GM10266 (cell line): ENCODE measurements at regions not wholly inside any gene's neighbourhood (a gene's known extent, or its start where the extent isn't known, plus 50 kb on each side); places are given as distances from the start of the nearest gene placed in this dataset.
"Not testable (repeated sequence)": the region's sequence is repeated elsewhere in the genome, so short reads cannot be mapped to it uniquely, and the experiment has no call there.

Experiments
- DNase-seq: peaks from one replicate; pipeline ENCODE4 v3.0.0; 2012; ENCODE audit errors: extremely low spot score
- TF ChIP-seq, protein P1 (sequence below): IDR thresholded peaks from 2 replicates; pipeline ENCODE4 v1.5.1; 2012; ENCODE audit warnings: mild to moderate bottlenecking, low read depth; ENCODE audit not compliant: control insufficient read depth, insufficient read depth; ENCODE audit errors: missing control alignments

DNA sequence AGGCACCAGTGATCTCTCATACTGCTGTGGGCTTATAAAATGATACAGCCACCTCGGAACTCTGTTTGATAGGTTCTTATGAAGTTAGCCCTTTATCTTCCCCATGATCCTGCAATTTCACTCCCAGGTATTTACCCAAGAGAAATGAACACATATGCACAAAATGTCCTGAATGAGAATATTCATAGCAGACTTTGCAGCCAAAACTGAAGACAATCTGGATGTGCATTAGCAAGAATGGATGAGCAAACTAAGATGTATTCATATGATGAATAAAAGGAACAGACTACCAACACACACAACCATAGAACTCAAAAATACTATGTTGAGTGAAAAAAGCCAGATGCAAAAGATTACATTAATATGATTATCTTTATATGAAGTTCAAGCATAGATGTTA lies 66.7 kb downstream of the KCNA5 start:
- no peak for DNase-seq
- TF ChIP-seq, protein P1, sequence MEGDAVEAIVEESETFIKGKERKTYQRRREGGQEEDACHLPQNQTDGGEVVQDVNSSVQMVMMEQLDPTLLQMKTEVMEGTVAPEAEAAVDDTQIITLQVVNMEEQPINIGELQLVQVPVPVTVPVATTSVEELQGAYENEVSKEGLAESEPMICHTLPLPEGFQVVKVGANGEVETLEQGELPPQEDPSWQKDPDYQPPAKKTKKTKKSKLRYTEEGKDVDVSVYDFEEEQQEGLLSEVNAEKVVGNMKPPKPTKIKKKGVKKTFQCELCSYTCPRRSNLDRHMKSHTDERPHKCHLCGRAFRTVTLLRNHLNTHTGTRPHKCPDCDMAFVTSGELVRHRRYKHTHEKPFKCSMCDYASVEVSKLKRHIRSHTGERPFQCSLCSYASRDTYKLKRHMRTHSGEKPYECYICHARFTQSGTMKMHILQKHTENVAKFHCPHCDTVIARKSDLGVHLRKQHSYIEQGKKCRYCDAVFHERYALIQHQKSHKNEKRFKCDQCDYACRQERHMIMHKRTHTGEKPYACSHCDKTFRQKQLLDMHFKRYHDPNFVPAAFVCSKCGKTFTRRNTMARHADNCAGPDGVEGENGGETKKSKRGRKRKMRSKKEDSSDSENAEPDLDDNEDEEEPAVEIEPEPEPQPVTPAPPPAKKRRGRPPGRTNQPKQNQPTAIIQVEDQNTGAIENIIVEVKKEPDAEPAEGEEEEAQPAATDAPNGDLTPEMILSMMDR = no peak

DNA sequence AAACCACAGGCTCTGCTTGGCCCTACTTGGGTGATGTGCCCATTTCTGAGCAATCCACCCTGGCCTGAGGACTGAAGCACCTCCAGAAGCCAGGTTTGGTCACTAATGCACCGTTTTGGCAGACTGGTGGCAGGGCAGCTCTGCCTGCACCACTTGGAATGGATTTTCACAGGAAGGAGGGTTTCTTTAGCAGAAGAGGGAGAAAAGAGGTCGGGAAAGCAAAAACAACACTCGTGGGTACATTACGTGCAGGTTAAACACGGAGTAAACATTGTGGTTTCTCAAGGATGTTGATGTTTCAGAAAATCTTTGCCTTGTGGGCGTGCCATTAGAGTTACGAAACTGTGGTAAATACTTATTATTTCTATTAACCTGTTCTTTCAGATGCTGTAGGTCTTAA lies 70.8 kb downstream of the KCNA5 start:
- TF ChIP-seq, protein P1 = no peak
- no peak for DNase-seq

DNA sequence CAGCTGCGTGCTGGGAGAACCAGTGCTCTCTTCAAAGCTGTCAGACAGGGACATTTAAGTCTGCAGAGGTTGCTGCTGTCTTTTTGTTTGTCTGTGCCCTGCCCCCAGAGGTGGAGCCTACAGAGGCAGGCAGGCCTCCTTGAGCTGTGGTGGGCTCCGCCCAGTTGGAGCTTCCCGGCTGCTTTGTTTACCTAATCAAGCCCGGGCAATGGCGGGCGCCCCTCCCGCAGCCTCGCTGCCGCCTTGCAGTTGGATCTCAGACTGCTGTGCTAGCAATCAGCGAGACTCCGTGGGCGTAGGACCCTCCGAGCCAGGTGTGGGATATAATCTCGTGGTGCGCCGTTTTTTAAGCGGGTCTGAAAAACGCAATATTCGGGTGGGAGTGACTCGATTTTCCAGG lies 78.1 kb downstream of the KCNA5 start:
- not testable (repeated sequence) for DNase-seq

DNA sequence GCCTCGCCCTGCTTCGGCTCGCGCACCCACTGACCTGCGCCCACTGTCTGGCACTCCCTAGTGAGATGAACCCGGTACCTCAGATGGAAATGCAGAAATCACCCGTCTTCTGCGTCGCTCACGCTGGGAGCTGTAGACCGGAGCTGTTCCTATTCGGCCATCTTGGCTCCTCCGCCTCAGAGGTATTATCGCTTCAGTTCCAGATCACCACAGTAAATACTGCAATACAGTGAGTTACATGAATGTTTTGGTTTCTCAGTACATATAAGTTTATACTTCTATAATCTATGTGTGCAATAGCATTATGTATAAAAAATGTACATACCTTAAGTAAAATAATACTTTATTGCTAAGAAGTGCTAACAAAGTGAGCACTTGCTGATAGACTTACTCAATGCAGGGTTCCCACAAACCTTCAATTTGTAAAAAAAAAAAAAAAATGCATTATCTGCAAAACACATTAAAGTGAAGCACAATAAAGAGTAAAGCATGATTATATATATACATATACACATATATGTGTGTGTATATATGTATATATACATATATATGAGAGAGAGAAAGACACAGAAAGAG lies 78.7 kb downstream of the KCNA5 start:
- DNase-seq = not testable (repeated sequence)

DNA sequence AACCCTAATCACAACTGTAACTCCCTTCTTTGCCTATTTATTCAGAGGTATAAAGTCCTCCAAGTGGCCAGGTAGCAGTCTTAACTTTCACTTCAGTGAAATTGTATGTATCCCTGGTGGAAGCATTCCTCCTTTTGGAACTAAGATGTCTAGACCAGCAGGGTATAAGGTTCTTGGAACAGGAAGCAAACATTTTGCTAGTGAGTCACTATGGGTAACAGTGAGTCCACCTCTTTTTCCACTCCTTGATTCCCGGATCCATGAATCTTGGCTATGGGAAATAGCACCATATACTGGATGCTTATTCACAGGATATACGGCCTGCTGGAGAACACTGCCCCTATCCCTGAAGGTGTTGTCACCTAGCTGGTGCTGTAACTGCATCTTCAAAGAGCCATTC lies 80.2 kb downstream of the KCNA5 start:
- no peak for DNase-seq
- TF ChIP-seq, protein P1 = no peak

DNA sequence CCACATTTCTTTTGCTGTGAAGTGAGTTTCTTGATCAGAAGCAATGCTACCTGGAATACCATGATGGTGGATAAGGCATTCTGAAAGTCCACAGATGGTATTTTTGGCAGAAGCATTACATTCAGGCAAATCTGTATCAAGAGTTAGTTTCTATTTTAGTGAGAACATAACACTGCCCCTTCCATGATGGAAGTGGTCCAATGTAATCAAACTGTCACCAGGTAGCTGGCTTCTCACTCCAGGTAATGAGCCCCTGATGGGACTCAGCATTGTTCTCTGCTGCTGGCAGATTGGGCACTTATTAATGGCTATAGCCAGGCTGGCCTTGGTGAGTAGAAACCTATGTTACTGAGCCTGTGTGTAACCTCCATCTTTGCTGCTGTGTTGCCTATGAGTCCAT lies 80.7 kb downstream of the KCNA5 start:
- no peak for DNase-seq

DNA sequence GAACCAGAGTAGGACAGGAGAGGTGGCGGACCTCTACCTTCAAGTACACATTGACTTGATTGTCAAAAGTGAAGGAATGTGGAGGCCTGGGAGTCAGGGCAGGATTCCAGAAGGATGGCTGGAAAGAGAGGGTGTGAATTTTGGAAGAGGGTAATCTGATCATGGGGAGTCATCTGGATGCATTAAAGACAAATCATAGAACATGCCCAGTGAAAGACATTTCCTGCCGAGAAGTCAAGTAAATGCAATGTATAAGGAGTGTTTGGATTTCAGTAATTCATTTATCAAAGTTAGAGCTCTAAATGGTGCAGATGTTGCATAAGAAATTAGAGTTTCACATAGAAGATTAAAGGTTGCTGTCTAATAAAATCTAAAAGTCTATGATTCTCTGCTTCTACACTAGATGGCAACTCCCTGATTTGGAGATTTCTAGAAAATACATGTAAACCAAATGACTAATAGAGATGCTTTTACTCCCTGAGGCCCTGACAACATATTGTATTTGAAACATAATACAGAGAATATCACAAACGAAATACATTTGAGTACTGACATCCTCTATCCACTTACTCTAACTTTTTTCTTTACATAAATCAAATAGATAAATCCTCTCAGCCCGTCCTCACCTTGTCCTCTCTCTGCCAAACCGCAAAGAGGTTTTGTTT lies 91.3 kb downstream of the KCNA5 start:
- TF ChIP-seq, protein P1 = no peak

More for the DNA sequence above, 80.7 kb downstream of the KCNA5 start:
- TF ChIP-seq, protein P1 = no peak

DNA sequence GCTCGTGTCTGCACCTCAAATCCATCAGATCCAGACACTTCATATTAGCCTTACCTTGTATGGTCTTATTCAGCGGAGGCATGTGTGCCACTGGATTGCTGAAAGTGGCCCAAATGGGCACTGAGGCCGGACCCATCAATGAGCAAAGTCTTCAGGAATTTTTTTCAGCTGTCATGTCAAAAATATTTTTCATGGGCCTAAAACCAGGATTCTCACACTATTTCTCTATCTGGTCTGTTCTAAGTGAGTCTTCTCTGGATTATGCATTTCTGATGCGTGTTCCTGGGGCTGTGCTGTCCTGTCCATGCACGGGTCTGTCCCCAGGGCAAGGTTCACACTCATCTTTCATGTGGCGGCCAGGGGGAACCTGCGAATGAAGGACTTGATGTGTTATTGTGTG lies 94.6 kb downstream of the KCNA5 start:
- no peak for DNase-seq
- TF ChIP-seq, protein P1 = no peak

More for the DNA sequence above, 91.3 kb downstream of the KCNA5 start:
- no peak for DNase-seq
